Common myeloid progenitor, CD34-positive (primary cell): ENCODE measurements at regions not wholly inside any gene's neighbourhood (a gene's known extent, or its start where the extent isn't known, plus 50 kb on each side); places are given as distances from the start of the nearest gene placed in this dataset.

Experiments
- CTCF ChIA-PET: fragments of 350-600 bp; sonication (Branson Sonifier 250); formaldehyde crosslinking; loops from one replicate; lab custom pipeline; 2021; ENCODE audit warnings: antibody characterized with exemption; lab: Charles Lee
- POLR2A ChIA-PET: fragments of 350-600 bp; sonication (Branson Sonifier 250); formaldehyde crosslinking; loops from one replicate; lab custom pipeline; 2021; ENCODE audit warnings: antibody characterized with exemption; lab: Charles Lee
- DNase-seq, 3 donors: peaks; one replicate each; pipeline versions ENCODE4 v3.0.0 to v3.0.0-alpha.2; 2013
- H3K27ac ChIP-seq, 2 experiments: 1 replicate in 1 of 2; 2 replicates in 1 of 2; pipeline ENCODE4 v1.7.0; 2013; ENCODE audit warnings: inconsistent platforms in 2 of 2, low read length in 2 of 2, mild to moderate bottlenecking in 2 of 2, low read depth in 1 of 2, moderate library complexity in 1 of 2; ENCODE audit not compliant: severe bottlenecking in 2 of 2, insufficient read depth in 1 of 2, poor library complexity in 1 of 2
- H3K27me3 ChIP-seq, 5 experiments: replicated peaks in 2 of 5; 1 replicate in 3 of 5; 2 replicates in 2 of 5; pipeline versions ENCODE4 v1.6.1 to v1.7.0; 2013; ENCODE audit warnings: low read length in 4 of 5, mild to moderate bottlenecking in 2 of 5, moderate library complexity in 2 of 5, inconsistent platforms in 1 of 5; ENCODE audit not compliant: insufficient read depth in 5 of 5, control insufficient read depth in 4 of 5
- H3K36me3 ChIP-seq, 4 experiments: 1 replicate in 2 of 4; 2 replicates in 2 of 4; pipeline versions ENCODE4 v1.6.1 to v1.7.0; 2013; ENCODE audit warnings: low read length in 3 of 4, control low read depth in 1 of 4, mild to moderate bottlenecking in 1 of 4; ENCODE audit not compliant: control insufficient read depth in 4 of 4, insufficient read depth in 4 of 4
- H3K4me1 ChIP-seq, 4 experiments: 1 replicate in 3 of 4; 2 replicates in 1 of 4; pipeline versions ENCODE4 v1.6.1 to v1.7.1; 2013; ENCODE audit warnings: low read length in 3 of 4, mild to moderate bottlenecking in 3 of 4, control low read depth in 1 of 4, inconsistent platforms in 1 of 4, moderate library complexity in 1 of 4; ENCODE audit not compliant: control insufficient read depth in 4 of 4, insufficient read depth in 4 of 4; ENCODE audit errors: control extremely low read depth in 1 of 4
- H3K4me3 ChIP-seq, 7 experiments: 1 replicate in 4 of 7; 2 replicates in 3 of 7; pipeline versions ENCODE4 v1.5.1 to v1.7.0; 2013; ENCODE audit warnings: mild to moderate bottlenecking in 7 of 7, low read length in 6 of 7, moderate library complexity in 6 of 7, inconsistent platforms in 2 of 7, low read depth in 2 of 7, control low read depth in 1 of 7; ENCODE audit not compliant: insufficient read depth in 4 of 7, control insufficient read depth in 1 of 7; ENCODE audit errors: extremely low read depth in 1 of 7
- H3K9me3 ChIP-seq, 5 experiments: 1 replicate in 4 of 5; 2 replicates in 1 of 5; pipeline versions ENCODE4 v1.6.1 to v1.7.1; 2013; ENCODE audit warnings: low read length in 4 of 5, mild to moderate bottlenecking in 2 of 5, inconsistent platforms in 1 of 5, low read depth in 1 of 5, moderate library complexity in 1 of 5; ENCODE audit not compliant: control insufficient read depth in 4 of 5, insufficient read depth in 2 of 5; ENCODE audit errors: control extremely low read depth in 1 of 5
- WGBS: methylation state at CpG from one replicate; pipeline ENCODE4 v1.1.5; 2013; ENCODE audit not compliant: insufficient coverage; 5-methylcytosine and 5-hydroxymethylcytosine counted together

DNA sequence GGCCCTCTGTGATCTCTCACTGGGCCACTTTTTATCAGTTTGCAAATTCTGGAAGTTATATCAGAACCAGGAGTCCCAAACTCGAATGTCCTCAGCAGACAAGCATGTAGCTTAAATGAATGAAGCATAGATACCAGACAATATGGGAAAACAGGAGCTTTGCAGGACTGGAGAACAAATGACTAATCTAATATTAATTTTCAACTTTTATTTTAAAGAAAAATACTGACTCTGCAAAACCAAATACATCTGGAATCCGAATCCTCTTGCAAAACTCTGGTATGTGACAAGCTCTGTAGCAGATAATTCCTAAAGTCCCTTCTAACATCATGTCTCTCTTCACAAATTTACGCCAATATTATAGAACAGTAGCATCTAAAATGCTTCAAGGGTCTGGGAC is 427.4 kb downstream of the TTLL7 start:
- no peak for DNase-seq
- Histone ChIP-seq H3K36me3 (no peaks in the 10 kb centered on the region), H3K4me1 (no peaks in the 10 kb centered on the region), H3K27ac (no peak overlapping the region), H3K27me3 (no peaks in the 10 kb centered on the region), H3K9me3 (no peaks in the 10 kb centered on the region), H3K4me3 (no peak overlapping the region)
- POLR2A ChIA-PET, result no interaction called here
- WGBS, result 90% methylated on average over 2 of the region's 3 CpGs
- CTCF ChIA-PET, result no interaction called here

DNA sequence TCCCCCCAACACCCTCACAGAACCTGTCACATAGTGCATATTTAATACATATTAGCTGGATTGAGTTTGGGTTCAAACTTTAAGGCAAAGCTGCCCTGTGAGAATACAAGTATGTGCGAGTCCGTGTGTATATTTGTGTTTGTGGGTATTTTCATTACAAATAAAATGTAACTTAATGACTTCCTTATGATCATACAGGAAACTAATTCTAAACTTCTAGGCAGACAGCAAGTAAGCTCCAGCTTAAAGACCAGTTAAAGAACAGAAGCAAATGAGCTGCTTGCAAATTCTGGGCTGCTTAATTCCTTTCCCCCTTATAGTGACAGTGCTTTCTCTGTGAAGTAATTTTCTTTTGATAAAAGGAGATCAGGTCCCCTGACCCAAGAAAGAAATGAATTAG is 437.6 kb downstream of the TTLL7 start:
- no peak for DNase-seq
- ChIA-PET CTCF (interaction anchor here (0.9 kb wide), 1 partner anchor 17 kb away, joined by 3 read pairs; no protein-coding TSS in a partner anchor), POLR2A (no interaction called here)
- no CpG with 5 or more reads among the region's 2 CpGs for WGBS
- Histone ChIP-seq H3K4me3 (no peak overlapping the region), H3K27me3 (no peaks in the 10 kb centered on the region), H3K27ac (no peak overlapping the region), H3K9me3 (no peaks in the 10 kb centered on the region), H3K36me3 (no peaks in the 10 kb centered on the region), H3K4me1 (peaks cover 0 to 14% (median 4%) of the 10 kb centered on the region in 4 experiments)

GRCh38 chr1:83559129-83559840 is 439.6 kb downstream of the TTLL7 start:
- H3K4me1 ChIP-seq, result peaks cover 0 to 15% (median 4%) of the 10 kb centered on the region in 4 experiments
- CTCF ChIA-PET, result no interaction called here
- H3K27me3 ChIP-seq, result no peaks in the 10 kb centered on the region
- no peak overlapping the region for H3K4me3 ChIP-seq
- H3K36me3 ChIP-seq, result no peaks in the 10 kb centered on the region
- 46% methylated on average over 5 of the region's 7 CpGs for WGBS
- H3K27ac ChIP-seq, result no peak overlapping the region
- POLR2A ChIA-PET, result no interaction called here
- DNase-seq, result peak; percentile 4 to 31 (median 17)
- no peaks in the 10 kb centered on the region for H3K9me3 ChIP-seq

GRCh38 chr1:83555871-83556270 is 443.1 kb downstream of the TTLL7 start:
- Histone ChIP-seq H3K9me3 (no peaks in the 10 kb centered on the region), H3K27ac (no peak overlapping the region), H3K4me3 (no peak overlapping the region), H3K27me3 (no peaks in the 10 kb centered on the region), H3K4me1 (peaks cover 0 to 17% (median 4%) of the 10 kb centered on the region in 4 experiments), H3K36me3 (no peaks in the 10 kb centered on the region)
- ChIA-PET POLR2A (no interaction called here), CTCF (no interaction called here)
- 95% methylated on average over 5 of the region's 8 CpGs for WGBS
- DNase-seq, result no peak

DNA sequence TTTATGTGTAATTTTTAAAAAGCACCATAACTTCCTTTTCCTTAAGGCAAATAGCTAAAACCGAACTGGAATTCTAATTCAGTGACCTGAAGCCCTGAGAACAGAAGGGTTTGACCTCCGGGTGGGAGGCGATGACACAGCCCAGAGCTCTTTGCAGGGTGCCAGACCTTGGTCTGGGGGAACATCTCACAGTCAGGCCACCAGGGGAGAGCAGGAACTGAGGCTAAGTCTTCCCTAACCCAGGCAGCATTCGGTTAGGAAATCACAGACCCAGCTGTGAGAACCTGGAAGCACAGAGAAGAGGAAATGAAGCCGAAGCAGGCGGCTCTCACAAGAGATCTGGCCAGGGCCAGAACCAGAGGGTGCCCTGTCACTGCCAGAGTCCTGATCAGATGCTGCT is 444.8 kb downstream of the TTLL7 start:
- DNase-seq, result no peak
- Histone ChIP-seq H3K9me3 (no peaks in the 10 kb centered on the region), H3K27ac (no peak overlapping the region), H3K4me3 (no peak overlapping the region), H3K4me1 (peaks cover 0 to 11% (median 2%) of the 10 kb centered on the region in 4 experiments), H3K36me3 (no peaks in the 10 kb centered on the region), H3K27me3 (no peaks in the 10 kb centered on the region)
- 57% methylated on average over 5 of the region's 6 CpGs for WGBS
- ChIA-PET POLR2A (no interaction called here), CTCF (no interaction called here)

GRCh38 chr1:83552820-83553219 is 446.1 kb downstream of the TTLL7 start:
- ChIA-PET CTCF (no interaction called here), POLR2A (no interaction called here)
- Histone ChIP-seq H3K4me3 (no peak overlapping the region), H3K27me3 (no peaks in the 10 kb centered on the region), H3K27ac (no peak overlapping the region), H3K4me1 (peaks cover 0 to 3% (median 0%) of the 10 kb centered on the region in 4 experiments), H3K36me3 (no peaks in the 10 kb centered on the region), H3K9me3 (no peaks in the 10 kb centered on the region)
- WGBS, result no CpG with 5 or more reads among the region's 1 CpG
- no peak for DNase-seq

DNA sequence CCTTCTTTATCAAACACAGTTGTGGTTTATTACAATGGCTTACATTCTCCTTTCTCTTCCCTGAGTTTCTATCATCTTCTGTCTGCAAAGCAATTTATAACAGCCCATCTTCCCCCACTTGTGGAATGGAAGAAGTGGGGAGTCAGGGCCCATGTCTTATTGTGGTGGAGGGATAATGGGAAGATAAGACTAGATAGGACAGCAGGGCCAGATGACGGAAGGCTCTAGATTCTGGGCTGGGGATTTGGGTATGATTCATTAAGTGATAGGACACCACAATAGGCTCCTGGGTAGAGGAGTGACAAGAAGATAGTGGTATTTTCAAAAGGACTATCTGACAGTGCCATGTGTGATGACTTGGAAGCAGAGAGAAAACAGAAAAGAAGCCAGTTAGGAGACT is 450.6 kb downstream of the TTLL7 start:
- ChIA-PET POLR2A (no interaction called here), CTCF (no interaction called here)
- 86% methylated on average over 1 of the region's 1 CpG for WGBS

More for the DNA sequence above, 450.6 kb downstream of the TTLL7 start:
- Histone ChIP-seq H3K27ac (no peak overlapping the region), H3K4me3 (no peak overlapping the region), H3K4me1 (no peaks in the 10 kb centered on the region), H3K36me3 (no peaks in the 10 kb centered on the region), H3K27me3 (no peaks in the 10 kb centered on the region), H3K9me3 (no peaks in the 10 kb centered on the region)
- DNase-seq, result no peak
